ENCODE measurements at regions not wholly inside any gene's neighbourhood (a gene's known extent, or its start where the extent isn't known, plus 50 kb on each side); places are given as distances from the start of the nearest gene placed in this dataset.

- TF ChIP-seq CTCF (conservative IDR thresholded peaks at IDR 0.05; ENCODE audit: low read length) (no peak), EZH2phosphoT487 (IDR thresholded peaks at IDR 0.05; ENCODE audit: borderline replicate concordance) (no peak)
These were observed 218.6 kb downstream of the SNRPN start for GRCh38 chr15:25173241-25174028.
